ENCODE measurements at regions not wholly inside any gene's neighbourhood (a gene's known extent, or its start where the extent isn't known, plus 50 kb on each side); places are given as distances from the start of the nearest gene placed in this dataset.

GRCh38 chr1:115491298-115492018 lies 150.3 kb upstream of the VANGL1 start:
- no peak for DNase-seq

DNA sequence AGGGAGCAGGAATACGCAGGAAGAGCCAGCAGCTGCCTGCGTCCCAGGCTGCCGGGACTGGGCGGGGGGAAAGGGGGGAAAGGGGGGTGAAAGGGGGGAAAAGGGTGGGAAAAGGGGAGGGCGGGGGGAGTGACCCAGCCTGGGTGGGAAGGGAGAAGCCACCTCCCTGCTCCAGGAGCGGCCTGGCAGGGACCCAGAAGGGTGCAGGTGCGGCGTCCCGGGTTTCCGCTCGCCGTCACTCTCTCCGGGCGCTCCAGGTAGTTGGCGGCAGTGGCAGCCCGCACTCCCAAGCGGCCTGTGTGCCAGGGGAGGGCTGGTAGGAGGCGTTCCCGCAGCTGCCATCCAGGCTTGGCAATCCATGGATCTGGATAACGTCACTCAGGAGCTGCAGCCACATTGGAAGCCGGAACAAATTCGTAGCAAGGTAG lies 141.0 kb upstream of the NGF start:
- no peak for DNase-seq

GRCh38 chr1:115477071-115477470 lies 139.0 kb upstream of the NGF start:
- no peak for DNase-seq

DNA sequence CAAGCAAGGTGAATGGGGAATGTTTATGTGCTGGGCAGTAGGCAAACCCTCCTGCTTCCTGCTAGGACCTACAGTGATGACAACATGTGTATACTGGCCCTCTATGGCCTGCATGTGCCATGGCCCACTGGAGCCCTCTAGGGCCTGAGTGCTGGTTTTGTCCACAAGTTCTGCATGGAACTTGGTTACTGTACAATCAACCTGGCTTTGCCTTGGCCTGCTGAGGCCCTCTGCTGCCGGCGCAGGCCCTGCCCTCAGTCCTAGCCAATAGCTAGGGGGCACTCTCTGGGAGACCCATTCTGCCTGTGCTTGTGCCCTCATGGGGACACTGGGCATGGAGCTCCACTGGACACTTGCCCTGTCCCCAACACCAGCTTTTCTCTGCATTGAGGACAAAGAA lies 138.6 kb upstream of the NGF start:
- no peak for DNase-seq

GRCh38 chr1:115475901-115476300 lies 137.9 kb upstream of the NGF start:
- no peak for DNase-seq

GRCh38 chr1:115475252-115475651 lies 137.2 kb upstream of the NGF start:
- no peak for DNase-seq

GRCh38 chr1:115473986-115474565 lies 136.0 kb upstream of the NGF start:
- no peak for DNase-seq

DNA sequence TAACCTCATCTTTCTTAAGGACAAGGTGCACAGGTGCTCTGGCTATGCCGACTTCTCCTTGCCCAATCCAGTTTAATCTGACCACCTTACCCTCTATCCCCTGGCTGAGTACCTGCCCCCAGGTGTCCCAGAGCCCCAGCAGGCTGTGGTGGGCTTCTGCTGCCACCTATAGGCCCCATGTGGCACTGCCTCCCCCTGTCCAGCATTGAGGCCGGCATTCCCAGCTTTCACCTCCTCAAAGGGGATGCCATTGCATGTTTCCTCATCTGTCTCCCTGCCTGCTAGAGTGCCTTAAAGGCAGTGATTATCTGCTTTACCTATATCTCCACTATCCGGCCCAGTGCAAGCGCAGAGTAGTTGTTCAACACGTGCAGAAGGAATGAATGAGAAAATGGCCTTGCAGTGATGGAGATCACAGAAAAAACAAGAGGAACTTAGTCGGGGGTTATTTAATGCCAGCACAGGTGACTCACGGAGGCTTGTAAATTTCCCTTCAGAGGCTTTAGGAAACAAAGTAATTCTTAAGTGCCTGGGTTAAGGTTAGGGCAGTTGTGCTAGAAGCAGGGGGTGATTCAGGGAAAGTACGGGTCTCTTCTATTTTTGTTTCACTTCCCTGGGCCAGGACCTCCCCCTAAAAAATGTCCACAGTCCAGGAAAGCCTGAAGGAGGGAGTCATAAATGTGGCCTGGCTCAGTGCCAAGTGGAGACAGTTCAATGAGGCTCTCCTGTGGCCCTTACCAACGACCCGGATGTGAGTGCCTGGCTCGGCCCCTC lies 131.8 kb upstream of the NGF start:
- DNase-seq, result peak; percentile 17

- DNase-seq, result no peak
Observed at GRCh38 chr1:115467790-115468189, 129.7 kb upstream of the NGF start.

DNA sequence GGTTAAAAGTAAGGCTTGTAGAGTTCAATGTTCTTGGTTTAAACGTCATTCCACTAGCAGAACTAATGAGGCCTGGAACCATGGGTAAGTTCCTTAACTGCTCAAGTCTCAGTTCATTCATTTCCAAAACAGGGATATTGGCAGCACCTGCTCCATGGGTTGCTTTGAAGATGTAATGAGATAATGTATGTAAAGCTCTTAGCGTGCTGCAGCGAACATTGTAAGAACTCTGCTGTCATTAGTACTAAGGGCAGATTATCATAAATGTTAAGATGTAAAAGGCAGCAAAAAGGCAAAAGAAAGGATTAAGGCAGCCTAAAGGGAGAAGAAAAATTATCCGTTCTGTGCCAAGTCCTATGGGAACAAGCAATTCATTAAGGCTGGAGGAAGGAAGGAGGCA lies 129.1 kb upstream of the NGF start:
- no peak for DNase-seq

- no peak for DNase-seq
Observed at GRCh38 chr1:115466433-115466832, 128.4 kb upstream of the NGF start.

DNA sequence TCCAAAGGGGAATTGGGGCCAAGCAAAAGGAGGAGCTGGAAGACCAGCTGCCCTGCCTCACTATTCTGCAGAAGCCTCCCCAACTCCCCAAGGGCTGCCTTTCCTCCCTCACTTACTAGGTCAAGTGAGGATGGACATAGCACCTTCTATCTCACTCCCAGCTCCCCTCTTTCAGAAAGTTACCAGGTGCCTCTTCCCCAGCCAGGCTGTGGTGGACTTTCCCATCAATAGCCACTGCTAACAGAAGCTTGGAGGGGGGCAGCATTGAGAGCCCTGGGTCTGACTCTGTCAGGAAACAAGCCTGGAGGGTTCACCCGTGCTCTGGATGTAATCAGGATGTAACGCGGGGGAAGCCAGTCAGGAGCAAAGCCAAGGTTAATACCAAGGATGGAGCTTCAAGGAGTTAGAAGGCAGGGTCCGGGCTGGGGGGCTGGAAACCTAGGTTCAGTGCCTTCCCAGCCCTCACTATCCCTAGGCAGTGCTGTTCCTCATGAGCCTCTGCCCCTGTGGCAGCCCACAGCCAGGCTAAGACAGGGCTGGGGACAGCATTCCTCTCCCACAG lies 127.8 kb upstream of the NGF start:
- DNase-seq, result no peak

DNA sequence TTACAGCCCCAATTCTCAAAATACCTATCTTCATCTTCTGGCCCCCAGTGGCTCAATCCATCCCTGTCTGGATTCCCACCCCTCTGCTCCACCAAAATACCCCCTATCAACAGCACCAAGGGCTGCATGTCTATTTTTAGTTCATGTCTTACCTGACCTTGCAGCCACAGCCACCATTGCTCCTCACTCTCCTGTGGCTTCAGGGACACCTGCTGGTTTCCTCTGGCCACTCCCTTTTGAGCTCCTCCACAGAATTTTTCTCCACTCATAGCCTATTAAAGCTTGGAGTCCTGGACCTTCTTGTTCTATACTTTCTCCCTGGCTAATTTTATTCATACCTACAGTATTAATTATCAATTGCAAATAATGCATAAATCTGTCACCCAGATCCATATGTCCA lies 125.3 kb upstream of the NGF start:
- no peak for DNase-seq

- no peak for DNase-seq
Observed at GRCh38 chr1:115462566-115463076, 124.6 kb upstream of the NGF start.

- no peak for DNase-seq
Observed at GRCh38 chr1:115461526-115461925, 123.5 kb upstream of the NGF start.

- no peak for DNase-seq
Observed at GRCh38 chr1:115459161-115459560, 121.1 kb upstream of the NGF start.

DNA sequence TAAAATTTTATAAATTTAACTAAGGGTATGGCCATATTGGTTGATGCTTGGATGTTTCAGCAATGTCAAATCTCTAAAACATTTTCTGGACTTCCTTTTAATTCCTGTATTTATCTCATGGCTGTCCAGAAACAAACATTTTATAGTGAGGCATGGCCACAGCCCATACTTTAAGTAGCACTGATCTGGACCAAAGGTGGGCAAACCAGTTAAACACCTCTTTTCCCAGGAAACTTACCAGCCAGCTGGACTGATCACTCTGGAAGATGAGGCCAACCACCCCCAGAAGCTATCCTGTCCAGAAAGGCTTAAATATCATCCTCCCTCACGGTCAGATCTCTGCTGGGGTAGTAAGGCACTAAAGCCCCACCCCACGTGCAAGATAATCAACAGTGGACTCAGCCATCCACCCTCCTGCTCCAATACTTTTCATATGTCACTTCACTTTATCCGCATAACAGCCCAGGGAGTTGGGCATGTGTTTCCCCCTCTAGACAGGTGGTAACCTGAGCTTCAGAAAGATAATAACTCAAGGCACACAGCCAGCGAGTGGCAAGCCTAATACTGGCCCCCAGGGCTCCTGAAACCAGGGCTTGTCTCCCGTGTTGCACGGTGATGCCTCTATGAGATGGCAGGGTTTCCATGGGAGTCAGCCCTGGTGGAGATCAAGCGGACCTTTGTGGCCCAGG lies 120.5 kb upstream of the NGF start:
- DNase-seq, result no peak

DNA sequence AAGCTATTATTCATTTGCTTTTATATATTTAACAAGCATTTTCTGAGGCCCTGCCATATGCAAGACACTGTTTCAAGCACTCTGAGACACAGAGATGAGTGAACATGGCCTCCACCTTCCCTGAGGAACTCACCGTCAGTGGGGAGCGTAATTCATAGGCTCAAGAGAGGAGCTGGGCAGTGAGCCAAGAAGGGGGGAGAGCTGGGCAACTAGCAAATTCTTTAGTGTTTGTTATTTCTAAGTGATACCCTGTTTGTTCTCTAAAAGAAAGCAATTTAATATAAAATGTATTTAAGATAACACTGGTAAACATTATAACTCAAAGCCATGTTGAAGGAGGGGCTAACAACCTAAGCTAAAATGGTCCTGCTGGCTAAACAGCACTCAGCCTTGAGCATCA lies 119.2 kb upstream of the NGF start:
- no peak for DNase-seq

DNA sequence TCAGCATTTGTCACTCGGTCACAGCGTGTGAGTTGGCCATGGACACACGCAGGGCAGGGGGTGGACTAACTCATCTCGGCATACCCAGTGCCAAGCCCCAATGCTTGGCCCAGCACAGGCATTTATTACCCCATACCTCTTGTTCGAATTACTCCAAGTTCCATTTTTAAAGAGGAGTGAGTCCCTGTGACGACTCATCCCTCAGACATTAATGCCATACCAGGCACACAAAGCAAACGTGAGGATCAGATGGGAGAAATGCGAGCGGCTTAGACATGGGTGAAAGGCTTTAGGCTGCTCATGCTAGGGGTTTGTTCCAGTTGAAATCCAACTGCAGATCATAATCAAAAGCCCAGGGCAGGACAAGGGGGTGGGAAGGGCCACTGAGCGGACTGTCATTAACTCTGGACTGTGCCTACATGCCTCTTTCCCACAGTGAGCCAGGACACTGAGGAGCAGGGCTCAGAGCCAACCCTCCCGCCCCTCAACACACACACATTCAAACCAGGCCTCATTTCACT lies 118.5 kb upstream of the NGF start:
- DNase-seq, result no peak

DNA sequence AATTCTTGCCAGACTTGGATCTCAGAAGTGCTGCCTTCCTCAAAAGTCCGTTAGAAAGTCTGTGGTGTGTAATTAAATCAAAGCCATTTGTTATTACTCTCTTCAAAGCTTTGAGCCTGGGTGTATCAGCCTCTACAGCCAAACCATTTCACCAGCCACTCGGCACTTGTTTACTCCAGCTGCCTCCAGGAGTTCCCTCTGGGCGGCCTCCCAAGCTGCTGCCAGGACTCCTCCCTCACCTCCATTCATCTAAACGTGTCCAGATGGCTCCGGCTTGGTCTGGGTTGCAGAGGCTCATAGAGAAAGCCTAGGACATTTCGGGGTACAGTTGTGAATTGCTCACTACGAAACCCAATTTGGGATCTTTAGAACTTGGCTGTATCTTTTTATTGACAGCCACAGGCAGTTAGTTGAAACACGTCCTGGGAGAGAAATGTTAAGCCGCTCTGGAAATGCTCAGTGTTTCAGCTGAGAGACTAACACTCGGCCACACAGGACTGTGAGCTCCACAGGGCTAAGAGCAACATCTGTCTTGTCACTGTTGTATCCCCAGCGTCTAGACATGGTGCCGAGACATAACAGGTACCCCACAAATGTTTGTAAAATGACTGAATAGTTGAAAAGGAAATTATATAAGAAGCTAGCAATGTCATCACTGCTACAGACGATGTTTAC lies 116.9 kb upstream of the NGF start:
- DNase-seq, result no peak

DNA sequence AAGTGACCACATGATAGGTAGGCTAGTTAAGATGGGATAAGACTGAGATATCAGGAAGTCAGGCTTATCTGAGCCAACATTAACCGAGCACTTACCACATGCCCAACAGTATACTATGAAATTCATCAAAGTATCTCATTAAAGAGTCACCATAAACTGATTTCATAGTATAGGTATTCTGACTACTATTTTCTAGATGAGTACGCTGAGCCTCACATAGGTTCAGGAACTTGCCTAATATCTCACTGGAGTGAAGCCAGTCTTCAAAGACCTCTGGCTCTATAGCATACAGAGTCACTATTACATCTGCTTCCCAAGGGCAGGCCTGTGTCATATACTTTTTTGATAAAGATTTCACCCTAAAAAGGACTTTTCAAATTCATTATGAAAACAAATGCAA lies 115.6 kb upstream of the NGF start:
- no peak for DNase-seq

All from CD4-positive, alpha-beta T cell treated with Interleukin-6 for 4 hours (primary cell).